Activated CD8-positive, alpha-beta T cell treated with anti-CD3 and anti-CD28 coated beads for 36 hours (primary cell): ENCODE measurements at regions not wholly inside any gene's neighbourhood (a gene's known extent, or its start where the extent isn't known, plus 50 kb on each side); places are given as distances from the start of the nearest gene placed in this dataset.

Experiments used
- ATAC-seq: fragments of 200-7000 bp; cut with Tn5 transposase; one replicate; pipeline ENCODE4 v1.10.0; 2021; ENCODE audit warnings: mild to moderate bottlenecking, moderate library complexity
- CTCF ChIA-PET: fragments of 350-600 bp; sonication (Branson Sonifier 250); formaldehyde crosslinking; loops from one replicate; lab custom pipeline; 2021; ENCODE audit warnings: antibody characterized with exemption; lab: Charles Lee
- POLR2A ChIA-PET: fragments of 350-600 bp; sonication (Branson Sonifier 250); formaldehyde crosslinking; loops from one replicate; lab custom pipeline; 2021; ENCODE audit warnings: antibody characterized with exemption; lab: Charles Lee
- DNase-seq: peaks from one replicate; pipeline ENCODE4 v3.0.0-alpha.2; 2020
- H3K27ac Mint-ChIP-seq: one replicate; pipeline ENCODE4 v1.8.0; 2021; ENCODE audit warnings: mild to moderate bottlenecking, mixed read lengths
- H3K27me3 Mint-ChIP-seq: one replicate; pipeline ENCODE4 v1.8.0; 2021; ENCODE audit warnings: mixed read lengths
- H3K36me3 Mint-ChIP-seq: one replicate; pipeline ENCODE4 v1.8.0; 2021; ENCODE audit warnings: low read depth, mixed read lengths
- H3K4me1 Mint-ChIP-seq: one replicate; pipeline ENCODE4 v1.8.0; 2021; ENCODE audit warnings: low read depth, mixed read lengths
- H3K4me3 Mint-ChIP-seq: one replicate; pipeline ENCODE4 v1.8.0; 2021; ENCODE audit warnings: mild to moderate bottlenecking, moderate library complexity, mixed read lengths
- H3K9me3 Mint-ChIP-seq: one replicate; pipeline ENCODE4 v1.8.0; 2021; ENCODE audit warnings: mixed read lengths
- intact Hi-C: fragments of 100-400 bp; cut with micrococcal nuclease; formaldehyde crosslinking; loops from one replicate; pipeline ENCODE4 v1.10.0; 2022
- TF ChIP-seq, protein P1 (sequence below): fragments of 200-600 bp; IDR thresholded peaks from one replicate; pipeline ENCODE4 v1.8.0; 2022; ENCODE audit warnings: antibody characterized with exemption, mild to moderate bottlenecking

DNA sequence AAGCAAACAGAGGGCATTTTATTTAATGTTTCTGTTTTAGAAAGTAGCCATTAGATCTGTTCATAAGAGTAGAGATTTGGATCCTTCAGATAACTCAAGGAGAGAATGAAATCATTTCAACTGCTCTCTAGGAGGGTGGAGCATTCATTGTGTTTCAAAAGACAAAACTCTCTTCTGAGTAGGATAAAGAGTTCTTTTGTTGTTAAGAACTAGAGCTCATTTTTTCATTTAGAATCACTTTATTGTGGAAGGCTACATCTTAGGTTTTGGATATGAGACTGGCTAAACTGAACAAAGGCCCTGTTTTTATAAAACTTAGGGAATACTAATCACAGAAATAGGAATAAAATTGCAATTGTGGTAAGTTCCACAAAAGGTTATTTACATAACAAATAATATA, 193.9 kb upstream of the PCDH10 start:
- Mint-ChIP-seq H3K4me1 (no peaks in the 10 kb centered on the region), H3K36me3 (no peaks in the 10 kb centered on the region), H3K27me3 (no peaks in the 10 kb centered on the region), H3K4me3 (no peak overlapping the region), H3K9me3 (peaks cover 3% of the 10 kb centered on the region), H3K27ac (no peak overlapping the region)
- ATAC-seq (no peak), DNase-seq (no peak)
- TF ChIP-seq, protein P1, sequence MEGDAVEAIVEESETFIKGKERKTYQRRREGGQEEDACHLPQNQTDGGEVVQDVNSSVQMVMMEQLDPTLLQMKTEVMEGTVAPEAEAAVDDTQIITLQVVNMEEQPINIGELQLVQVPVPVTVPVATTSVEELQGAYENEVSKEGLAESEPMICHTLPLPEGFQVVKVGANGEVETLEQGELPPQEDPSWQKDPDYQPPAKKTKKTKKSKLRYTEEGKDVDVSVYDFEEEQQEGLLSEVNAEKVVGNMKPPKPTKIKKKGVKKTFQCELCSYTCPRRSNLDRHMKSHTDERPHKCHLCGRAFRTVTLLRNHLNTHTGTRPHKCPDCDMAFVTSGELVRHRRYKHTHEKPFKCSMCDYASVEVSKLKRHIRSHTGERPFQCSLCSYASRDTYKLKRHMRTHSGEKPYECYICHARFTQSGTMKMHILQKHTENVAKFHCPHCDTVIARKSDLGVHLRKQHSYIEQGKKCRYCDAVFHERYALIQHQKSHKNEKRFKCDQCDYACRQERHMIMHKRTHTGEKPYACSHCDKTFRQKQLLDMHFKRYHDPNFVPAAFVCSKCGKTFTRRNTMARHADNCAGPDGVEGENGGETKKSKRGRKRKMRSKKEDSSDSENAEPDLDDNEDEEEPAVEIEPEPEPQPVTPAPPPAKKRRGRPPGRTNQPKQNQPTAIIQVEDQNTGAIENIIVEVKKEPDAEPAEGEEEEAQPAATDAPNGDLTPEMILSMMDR = no peak
- CTCF ChIA-PET = no interaction called here
- intact Hi-C loops = no loop called here
- POLR2A ChIA-PET = no interaction called here

DNA sequence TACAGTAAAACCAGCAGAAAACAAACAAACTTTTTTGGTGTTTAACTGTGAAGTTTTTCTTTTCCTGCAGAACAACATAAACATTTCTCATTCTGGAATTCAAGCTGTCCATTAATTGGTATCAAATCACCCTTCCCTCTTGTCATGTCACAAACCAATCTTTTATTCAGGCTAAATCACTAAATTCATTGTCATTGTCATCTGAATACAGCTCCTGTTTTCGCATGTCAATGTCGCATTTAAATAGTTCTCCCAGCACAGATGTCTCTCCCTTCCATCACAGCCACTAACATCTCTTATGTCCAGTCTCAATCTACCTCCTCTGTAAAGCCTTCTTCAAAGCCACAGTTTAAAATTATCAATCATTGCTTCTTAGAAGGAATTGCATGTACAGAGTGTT, 192.1 kb upstream of the PCDH10 start:
- Mint-ChIP-seq H3K36me3 (no peaks in the 10 kb centered on the region), H3K27ac (no peak overlapping the region), H3K9me3 (peaks cover 2% of the 10 kb centered on the region), H3K27me3 (no peaks in the 10 kb centered on the region), H3K4me3 (no peak overlapping the region), H3K4me1 (no peaks in the 10 kb centered on the region)
- POLR2A ChIA-PET = no interaction called here
- intact Hi-C loops = no loop called here
- TF ChIP-seq, protein P1 = no peak
- ATAC-seq (no peak), DNase-seq (no peak)
- CTCF ChIA-PET = no interaction called here

DNA sequence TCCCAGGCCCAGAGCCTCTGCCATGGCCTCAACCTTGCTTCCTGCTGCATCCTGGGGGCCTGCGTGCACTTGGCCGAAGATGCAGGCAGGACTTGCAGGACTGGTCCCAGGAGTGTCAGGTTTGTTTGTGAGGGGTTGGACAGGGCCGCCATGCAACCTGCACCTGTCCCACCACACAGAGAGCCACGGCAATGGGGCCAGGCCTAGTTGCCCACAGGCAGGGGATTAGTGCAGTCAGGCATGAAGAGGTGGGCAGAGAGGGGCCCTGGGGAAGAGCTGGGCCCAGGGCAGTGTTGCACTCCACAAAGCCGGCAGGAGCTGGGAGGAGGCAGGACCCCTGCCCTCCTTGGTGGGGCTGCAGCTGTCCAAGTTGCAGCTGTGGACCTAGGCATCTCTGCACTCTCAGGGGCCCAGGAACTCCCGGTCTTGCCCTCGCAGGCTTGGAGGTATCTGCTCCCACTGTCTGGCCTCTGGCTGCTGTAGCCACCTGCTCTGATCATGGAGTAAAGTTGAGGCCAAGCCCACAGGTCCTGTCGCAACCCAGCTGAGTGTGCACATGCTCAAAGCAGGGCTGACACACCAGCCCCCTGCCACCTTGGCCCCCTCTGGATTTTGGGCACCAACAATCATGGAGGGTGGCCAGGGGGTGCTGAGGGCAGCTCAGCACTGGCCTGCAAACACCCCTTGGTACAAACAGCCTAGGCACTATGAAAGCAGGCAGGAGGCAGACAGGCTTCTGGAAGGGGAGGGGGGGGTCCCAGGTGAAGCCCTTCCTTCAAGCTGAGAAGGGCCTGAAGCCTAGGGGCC, 190.4 kb upstream of the PCDH10 start:
- Mint-ChIP-seq H3K27me3 (no peaks in the 10 kb centered on the region), H3K4me1 (no peaks in the 10 kb centered on the region), H3K36me3 (no peaks in the 10 kb centered on the region), H3K4me3 (no peak overlapping the region), H3K27ac (no peak overlapping the region), H3K9me3 (peaks cover 2% of the 10 kb centered on the region)
- no peak for DNase-seq
- intact Hi-C loops = no loop called here
- CTCF ChIA-PET = interaction anchor here (0.6 kb wide), 1 partner anchor 15 kb away, joined by 3 read pairs; no protein-coding TSS in a partner anchor
- POLR2A ChIA-PET = no interaction called here
- ATAC-seq = no peak
- TF ChIP-seq, protein P1 = no peak

DNA sequence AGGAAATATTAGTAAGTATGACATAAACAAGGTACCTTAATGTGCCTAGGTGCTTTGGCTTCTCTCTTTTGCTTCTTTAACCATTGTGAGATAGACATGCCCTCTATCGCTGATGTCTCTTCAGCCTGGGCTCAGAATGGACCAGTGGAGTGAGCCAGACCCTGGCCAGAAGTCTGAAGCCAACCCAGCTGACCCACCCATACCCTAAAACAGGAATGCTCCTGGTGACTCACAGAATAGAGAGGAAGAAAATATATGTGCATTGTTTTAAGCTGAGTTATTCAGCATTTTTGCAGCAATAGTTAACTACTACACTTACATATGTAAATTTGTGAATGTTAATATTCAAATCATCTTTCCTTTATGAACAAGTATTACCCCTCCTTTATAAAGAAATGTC, 167.5 kb upstream of the PCDH10 start:
- Mint-ChIP-seq H3K27me3 (no peaks in the 10 kb centered on the region), H3K36me3 (no peaks in the 10 kb centered on the region), H3K9me3 (peaks cover 4% of the 10 kb centered on the region), H3K27ac (no peak overlapping the region), H3K4me3 (no peak overlapping the region), H3K4me1 (no peaks in the 10 kb centered on the region)
- POLR2A ChIA-PET = no interaction called here
- ATAC-seq = no peak
- CTCF ChIA-PET = no interaction called here
- no peak for DNase-seq
- TF ChIP-seq, protein P1 = no peak
- intact Hi-C loops = no loop called here

- no peaks in the 10 kb centered on the region for H3K36me3 Mint-ChIP-seq
- ChIA-PET POLR2A (no interaction called here), CTCF (no interaction called here)
- intact Hi-C loops = no loop called here
- TF ChIP-seq, protein P1 = no peak
- H3K4me1 Mint-ChIP-seq = no peaks in the 10 kb centered on the region
- H3K4me3 Mint-ChIP-seq = no peak overlapping the region
- peaks cover 4% of the 10 kb centered on the region for H3K9me3 Mint-ChIP-seq
- DNase-seq (no peak), ATAC-seq (no peak)
- no peak overlapping the region for H3K27ac Mint-ChIP-seq
- H3K27me3 Mint-ChIP-seq = no peaks in the 10 kb centered on the region
Observed at GRCh38 chr4:132982151-132982550, 166.9 kb upstream of the PCDH10 start.
